AG09309 (cell line): ENCODE measurements at regions not wholly inside any gene's neighbourhood (a gene's known extent, or its start where the extent isn't known, plus 50 kb on each side); places are given as distances from the start of the nearest gene placed in this dataset.

Experiments used
- DNase-seq: peaks from one replicate; pipeline ENCODE4 v3.0.0-alpha.2; 2010; ENCODE audit warnings: low read depth
- H3K4me3 ChIP-seq: 2 replicates; pipeline ENCODE4 v1.5.1; 2011; ENCODE audit warnings: mild to moderate bottlenecking, low read depth, low read length, moderate library complexity; ENCODE audit not compliant: control insufficient read depth
- CTCF ChIP-seq: IDR thresholded peaks from 2 replicates; pipeline ENCODE4 v1.5.1; 2011; ENCODE audit warnings: mild to moderate bottlenecking, low read depth, low read length, inconsistent platforms; ENCODE audit not compliant: insufficient read depth, control insufficient read depth; ENCODE audit errors: missing control alignments

- no peak overlapping the region for H3K4me3 ChIP-seq
- no peak for DNase-seq
- no peak for TF ChIP-seq CTCF
Measured at GRCh38 chr4:138056541-138056940, 185.6 kb downstream of the SLC7A11 start.

- no peak for DNase-seq
- no peak for TF ChIP-seq CTCF
- H3K4me3 ChIP-seq: no peak overlapping the region
Measured at GRCh38 chr4:138055890-138056289, 186.3 kb downstream of the SLC7A11 start.

- DNase-seq: peak; percentile 69
- TF ChIP-seq CTCF: no peak
- peak overlapping the region; percentile 6; the same call in 1 of the 2 replicates for H3K4me3 ChIP-seq
Measured at GRCh38 chr4:138053641-138054301, 188.4 kb downstream of the SLC7A11 start.

- no peak for TF ChIP-seq CTCF
- no peak overlapping the region for H3K4me3 ChIP-seq
- no peak for DNase-seq
Measured at GRCh38 chr4:138052806-138053632, 189.1 kb downstream of the SLC7A11 start.

GRCh38 chr4:138051157-138051556 lies 191.0 kb downstream of the SLC7A11 start:
- DNase-seq: no peak
- no peak overlapping the region for H3K4me3 ChIP-seq
- no peak for TF ChIP-seq CTCF

- H3K4me3 ChIP-seq: no peak overlapping the region
- no peak for TF ChIP-seq CTCF
- DNase-seq: no peak
Measured at GRCh38 chr4:138050601-138051000, 191.5 kb downstream of the SLC7A11 start.
